PFSK-1 (cell line): ENCODE measurements at regions not wholly inside any gene's neighbourhood (a gene's known extent, or its start where the extent isn't known, plus 50 kb on each side); places are given as distances from the start of the nearest gene placed in this dataset.

Experiments used
- SIN3A ChIP-seq: IDR thresholded peaks from 2 replicates; pipeline ENCODE4 v1.6.1; 2012; ENCODE audit warnings: mild to moderate bottlenecking, low read length, moderate library complexity, borderline replicate concordance; ENCODE audit not compliant: insufficient read depth
- TAF1 ChIP-seq: IDR thresholded peaks from 2 replicates; pipeline ENCODE4 v1.6.1; 2012; ENCODE audit warnings: low read length, control low read depth, borderline replicate concordance; ENCODE audit not compliant: insufficient read depth

- TF ChIP-seq SIN3A (no peak), TAF1 (no peak)
Observed at GRCh38 chr9:86413971-86414880, 60.0 kb upstream of the TUT7 start.
